Fibroblast of pulmonary artery (primary cell): ENCODE measurements at regions not wholly inside any gene's neighbourhood (a gene's known extent, or its start where the extent isn't known, plus 50 kb on each side); places are given as distances from the start of the nearest gene placed in this dataset.
"Not testable (repeated sequence)": the region's sequence is repeated elsewhere in the genome, so short reads cannot be mapped to it uniquely, and the experiment has no call there.

Source experiments
- DNase-seq: peaks from one replicate; pipeline ENCODE4 v3.0.0-alpha.2; 2010; ENCODE audit warnings: low read depth
- H3K4me3 ChIP-seq: replicated peaks from 2 replicates; pipeline ENCODE4 v1.5.1; 2011; ENCODE audit warnings: low read depth, mild to moderate bottlenecking, control low read depth, low read length, moderate library complexity
- TF ChIP-seq, protein P1 (sequence below): IDR thresholded peaks from 2 replicates; pipeline ENCODE4 v1.5.1; 2011; ENCODE audit warnings: mild to moderate bottlenecking, control low read depth, low read length, inconsistent platforms; ENCODE audit errors: missing control alignments

- no peak for DNase-seq
- TF ChIP-seq, protein P1, sequence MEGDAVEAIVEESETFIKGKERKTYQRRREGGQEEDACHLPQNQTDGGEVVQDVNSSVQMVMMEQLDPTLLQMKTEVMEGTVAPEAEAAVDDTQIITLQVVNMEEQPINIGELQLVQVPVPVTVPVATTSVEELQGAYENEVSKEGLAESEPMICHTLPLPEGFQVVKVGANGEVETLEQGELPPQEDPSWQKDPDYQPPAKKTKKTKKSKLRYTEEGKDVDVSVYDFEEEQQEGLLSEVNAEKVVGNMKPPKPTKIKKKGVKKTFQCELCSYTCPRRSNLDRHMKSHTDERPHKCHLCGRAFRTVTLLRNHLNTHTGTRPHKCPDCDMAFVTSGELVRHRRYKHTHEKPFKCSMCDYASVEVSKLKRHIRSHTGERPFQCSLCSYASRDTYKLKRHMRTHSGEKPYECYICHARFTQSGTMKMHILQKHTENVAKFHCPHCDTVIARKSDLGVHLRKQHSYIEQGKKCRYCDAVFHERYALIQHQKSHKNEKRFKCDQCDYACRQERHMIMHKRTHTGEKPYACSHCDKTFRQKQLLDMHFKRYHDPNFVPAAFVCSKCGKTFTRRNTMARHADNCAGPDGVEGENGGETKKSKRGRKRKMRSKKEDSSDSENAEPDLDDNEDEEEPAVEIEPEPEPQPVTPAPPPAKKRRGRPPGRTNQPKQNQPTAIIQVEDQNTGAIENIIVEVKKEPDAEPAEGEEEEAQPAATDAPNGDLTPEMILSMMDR: no peak
- H3K4me3 ChIP-seq: no peak overlapping the region
These were observed 472.2 kb downstream of the PCDH7 start for GRCh38 chr4:31192341-31192740.

DNA sequence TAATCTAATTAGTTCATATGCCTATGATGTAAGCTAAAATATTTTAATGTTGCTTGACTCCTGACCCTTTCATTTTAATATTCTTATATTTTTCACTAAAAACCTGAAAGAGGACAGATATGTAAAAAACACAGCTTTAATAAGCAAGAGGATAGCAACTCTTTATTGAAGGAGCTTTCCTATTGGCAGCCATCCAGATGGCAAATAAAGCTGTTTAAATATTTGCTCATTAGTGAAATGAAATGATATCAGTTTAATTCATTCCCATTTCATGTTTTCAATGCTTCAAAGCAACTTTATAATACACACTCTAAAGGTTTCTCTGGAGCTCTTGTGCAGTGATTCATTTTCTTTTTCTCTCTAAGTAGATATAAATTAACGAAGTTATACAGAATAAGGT lies 473.4 kb downstream of the PCDH7 start:
- H3K4me3 ChIP-seq: no peak overlapping the region
- TF ChIP-seq, protein P1: no peak
- DNase-seq: no peak

DNA sequence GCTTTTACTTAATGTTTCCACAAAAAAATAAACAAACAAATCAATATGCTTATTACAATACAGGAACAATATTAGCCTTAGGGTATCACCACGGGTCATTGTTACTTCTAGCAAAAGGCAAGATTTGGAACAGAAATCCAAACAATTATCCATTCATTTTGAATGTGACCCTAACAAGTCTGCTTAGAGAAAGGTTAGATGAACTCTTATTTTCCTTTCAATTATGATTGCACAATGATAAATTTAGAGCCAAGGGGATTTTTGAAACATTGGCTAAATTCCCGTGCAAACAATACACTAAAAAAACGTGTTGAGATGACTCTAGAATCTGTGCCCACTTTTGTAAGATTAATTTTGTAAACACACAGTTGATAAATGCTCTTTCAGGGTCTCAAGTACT lies 474.7 kb downstream of the PCDH7 start:
- DNase-seq: peak; percentile 8
- TF ChIP-seq, protein P1: no peak
- H3K4me3 ChIP-seq: no peak overlapping the region

DNA sequence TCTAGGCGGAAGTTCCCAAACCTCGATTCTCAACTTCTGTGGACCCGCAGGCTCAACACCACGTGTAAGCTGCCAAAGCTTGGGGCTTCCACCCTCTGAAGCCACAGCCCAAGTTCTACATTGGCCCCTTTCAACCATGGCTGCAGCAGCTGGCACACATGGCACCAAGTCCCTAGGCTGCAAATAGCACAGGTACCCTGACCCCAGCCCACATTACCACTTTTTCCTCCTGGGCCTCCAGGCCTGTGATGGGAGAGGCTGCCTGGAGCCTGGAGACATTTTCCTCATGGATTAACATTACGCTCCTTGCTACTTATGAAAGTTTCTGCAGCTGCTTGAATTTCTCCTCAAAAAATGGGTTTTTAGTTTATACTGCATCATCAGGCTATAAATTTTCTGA lies 479.5 kb downstream of the PCDH7 start:
- TF ChIP-seq, protein P1: no peak
- H3K4me3 ChIP-seq: no peak overlapping the region
- no peak for DNase-seq

DNA sequence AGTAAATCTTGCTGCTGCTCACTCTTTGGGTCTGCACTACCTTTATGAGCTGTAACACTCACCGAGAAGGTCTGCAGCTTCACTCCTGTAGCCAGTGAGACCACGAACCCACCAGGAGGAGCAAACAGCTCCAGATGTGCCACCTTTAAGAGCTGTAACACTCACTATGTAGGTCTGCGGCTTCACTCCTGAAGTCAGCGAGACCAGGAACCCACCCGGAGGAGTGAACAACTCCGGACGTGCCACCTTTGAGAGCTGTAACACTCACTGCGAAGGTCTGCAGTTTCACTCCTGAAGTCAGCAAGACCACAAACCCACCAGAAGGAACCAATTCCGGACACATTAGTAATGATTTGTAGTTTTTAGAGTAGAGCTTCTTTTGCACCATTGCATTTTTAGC lies 481.9 kb downstream of the PCDH7 start:
- H3K4me3 ChIP-seq, DNase-seq: not testable (repeated sequence)

GRCh38 chr4:31204874-31205273 lies 484.7 kb downstream of the PCDH7 start:
- H3K4me3 ChIP-seq: no peak overlapping the region
- no peak for DNase-seq
- TF ChIP-seq, protein P1: no peak

DNA sequence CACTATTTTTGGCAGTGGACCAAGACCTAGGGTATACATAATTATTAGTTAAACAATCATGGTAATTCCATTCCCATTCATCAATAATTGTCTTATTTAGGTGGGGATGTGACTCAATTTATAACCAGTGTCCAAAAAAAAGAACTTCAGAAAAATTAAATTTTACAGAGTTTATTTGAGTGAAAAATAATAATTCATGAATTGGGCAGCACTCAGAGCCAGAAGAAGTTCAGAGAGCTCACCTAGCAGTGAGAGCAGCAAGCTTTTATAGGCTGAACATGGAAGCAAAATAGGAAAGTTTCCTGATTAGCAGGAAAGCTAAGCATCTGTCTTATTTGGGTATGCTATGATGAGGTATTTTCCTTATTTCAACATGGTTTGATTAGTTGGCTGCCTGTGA lies 500.8 kb downstream of the PCDH7 start:
- TF ChIP-seq, protein P1: no peak
- H3K4me3 ChIP-seq: no peak overlapping the region
- no peak for DNase-seq

DNA sequence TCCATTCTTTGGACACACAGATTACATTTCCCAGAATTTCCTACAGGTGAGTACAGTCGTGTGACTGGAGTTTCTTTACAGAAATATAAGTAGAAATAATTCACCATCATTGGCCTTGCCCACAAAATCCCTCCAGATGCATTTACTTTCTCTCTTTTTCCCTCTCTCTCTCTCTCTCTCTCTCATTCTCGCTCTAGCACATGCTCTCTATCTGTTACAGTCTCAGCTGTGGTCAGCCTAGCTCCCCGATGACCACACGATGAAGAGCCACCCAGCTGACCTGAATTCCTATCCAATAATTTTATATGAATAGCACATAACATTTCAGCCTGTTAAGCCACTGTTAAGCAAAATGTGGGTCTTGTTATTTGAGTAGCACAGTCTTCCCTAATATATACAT lies 507.9 kb downstream of the PCDH7 start:
- TF ChIP-seq, protein P1: no peak
- H3K4me3 ChIP-seq: no peak overlapping the region
- no peak for DNase-seq
